C4-2B (cell line): ENCODE measurements at regions not wholly inside any gene's neighbourhood (a gene's known extent, or its start where the extent isn't known, plus 50 kb on each side); places are given as distances from the start of the nearest gene placed in this dataset.

Source experiments
- H3K27ac ChIP-seq: fragments of 450-650 bp; 2 replicates; pipeline ENCODE4 v1.5.1; 2017
- ZFX ChIP-seq: fragments of 450-650 bp; IDR thresholded peaks from 2 replicates; pipeline ENCODE4 v1.6.1; 2017
- TF ChIP-seq, protein P1 (sequence below): fragments of 450-650 bp; conservative IDR thresholded peaks from 2 replicates; pipeline ENCODE4 v1.5.1; 2017; ENCODE audit warnings: mild to moderate bottlenecking

DNA sequence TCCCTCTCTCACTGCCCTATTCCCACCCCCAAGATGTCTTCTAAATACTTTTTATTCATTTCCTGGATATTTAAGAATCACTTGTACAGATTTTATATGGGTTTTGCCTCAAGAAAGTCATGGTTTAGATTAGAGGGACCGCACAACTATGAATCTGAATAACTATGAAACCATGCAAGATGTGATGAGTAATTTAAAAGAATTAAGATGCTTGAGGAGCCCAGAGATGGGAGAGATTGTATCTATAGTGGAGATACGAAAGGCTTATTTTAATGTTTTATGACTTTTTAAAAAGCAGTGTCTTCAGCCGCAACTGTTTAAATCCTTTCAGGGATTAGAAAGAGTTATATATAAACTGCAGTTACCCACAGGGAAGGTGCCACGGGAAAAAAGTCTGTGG lies 324.1 kb downstream of the LPIN1 start:
- TF ChIP-seq ZFX: no peak
- TF ChIP-seq, protein P1, sequence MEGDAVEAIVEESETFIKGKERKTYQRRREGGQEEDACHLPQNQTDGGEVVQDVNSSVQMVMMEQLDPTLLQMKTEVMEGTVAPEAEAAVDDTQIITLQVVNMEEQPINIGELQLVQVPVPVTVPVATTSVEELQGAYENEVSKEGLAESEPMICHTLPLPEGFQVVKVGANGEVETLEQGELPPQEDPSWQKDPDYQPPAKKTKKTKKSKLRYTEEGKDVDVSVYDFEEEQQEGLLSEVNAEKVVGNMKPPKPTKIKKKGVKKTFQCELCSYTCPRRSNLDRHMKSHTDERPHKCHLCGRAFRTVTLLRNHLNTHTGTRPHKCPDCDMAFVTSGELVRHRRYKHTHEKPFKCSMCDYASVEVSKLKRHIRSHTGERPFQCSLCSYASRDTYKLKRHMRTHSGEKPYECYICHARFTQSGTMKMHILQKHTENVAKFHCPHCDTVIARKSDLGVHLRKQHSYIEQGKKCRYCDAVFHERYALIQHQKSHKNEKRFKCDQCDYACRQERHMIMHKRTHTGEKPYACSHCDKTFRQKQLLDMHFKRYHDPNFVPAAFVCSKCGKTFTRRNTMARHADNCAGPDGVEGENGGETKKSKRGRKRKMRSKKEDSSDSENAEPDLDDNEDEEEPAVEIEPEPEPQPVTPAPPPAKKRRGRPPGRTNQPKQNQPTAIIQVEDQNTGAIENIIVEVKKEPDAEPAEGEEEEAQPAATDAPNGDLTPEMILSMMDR: no peak
- H3K27ac ChIP-seq: no peak overlapping the region

DNA sequence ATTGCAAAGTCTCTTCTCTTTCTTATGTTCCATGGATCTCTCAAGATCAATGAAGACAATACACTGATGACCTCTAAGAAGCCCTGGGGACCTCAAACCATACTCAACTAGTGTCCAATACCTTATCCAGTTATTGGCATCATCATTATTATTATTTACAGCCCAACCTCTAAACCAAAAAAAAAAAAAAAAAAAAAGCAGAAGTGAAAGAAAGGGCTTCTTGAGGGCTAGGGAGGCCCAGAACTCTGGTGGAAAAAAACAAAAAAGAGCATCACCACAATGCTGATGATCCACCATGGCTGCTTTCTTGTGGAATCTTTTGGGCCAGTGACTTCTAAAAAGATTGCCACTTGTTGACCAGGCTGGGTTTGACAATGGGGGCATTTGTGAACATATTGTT lies 324.9 kb downstream of the LPIN1 start:
- H3K27ac ChIP-seq: no peak overlapping the region
- TF ChIP-seq, protein P1: no peak
- TF ChIP-seq ZFX: no peak

DNA sequence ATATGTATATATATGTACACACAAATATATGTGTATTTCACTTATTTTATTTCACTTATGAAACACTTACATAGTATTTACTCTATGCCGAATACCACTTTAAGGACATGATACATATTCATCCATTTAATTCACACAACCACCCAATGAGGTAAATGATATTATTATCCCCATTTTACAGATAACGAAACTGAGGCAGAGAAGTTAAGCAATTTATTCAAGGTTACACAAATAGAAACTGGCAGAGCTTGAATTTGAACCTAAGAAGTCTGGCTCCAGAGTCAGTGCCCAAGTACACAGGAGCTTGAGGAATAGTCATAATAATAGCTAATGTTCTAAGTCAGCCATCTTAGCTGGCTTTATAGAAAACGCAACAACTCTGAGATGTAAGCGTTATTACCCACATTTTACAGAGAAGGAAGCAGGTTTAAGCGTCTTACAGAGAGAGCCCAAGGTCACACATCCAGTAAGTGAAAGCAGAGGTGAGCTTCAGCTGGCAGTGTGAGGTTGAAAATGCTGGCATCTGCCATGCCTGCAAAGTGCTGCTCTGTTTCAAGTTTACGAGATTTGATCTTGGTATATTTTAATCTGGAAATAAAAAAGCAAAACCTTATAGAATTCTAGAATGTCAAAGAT lies 326.9 kb downstream of the LPIN1 start:
- TF ChIP-seq, protein P1: no peak
- no peak for TF ChIP-seq ZFX
- no peak overlapping the region for H3K27ac ChIP-seq

DNA sequence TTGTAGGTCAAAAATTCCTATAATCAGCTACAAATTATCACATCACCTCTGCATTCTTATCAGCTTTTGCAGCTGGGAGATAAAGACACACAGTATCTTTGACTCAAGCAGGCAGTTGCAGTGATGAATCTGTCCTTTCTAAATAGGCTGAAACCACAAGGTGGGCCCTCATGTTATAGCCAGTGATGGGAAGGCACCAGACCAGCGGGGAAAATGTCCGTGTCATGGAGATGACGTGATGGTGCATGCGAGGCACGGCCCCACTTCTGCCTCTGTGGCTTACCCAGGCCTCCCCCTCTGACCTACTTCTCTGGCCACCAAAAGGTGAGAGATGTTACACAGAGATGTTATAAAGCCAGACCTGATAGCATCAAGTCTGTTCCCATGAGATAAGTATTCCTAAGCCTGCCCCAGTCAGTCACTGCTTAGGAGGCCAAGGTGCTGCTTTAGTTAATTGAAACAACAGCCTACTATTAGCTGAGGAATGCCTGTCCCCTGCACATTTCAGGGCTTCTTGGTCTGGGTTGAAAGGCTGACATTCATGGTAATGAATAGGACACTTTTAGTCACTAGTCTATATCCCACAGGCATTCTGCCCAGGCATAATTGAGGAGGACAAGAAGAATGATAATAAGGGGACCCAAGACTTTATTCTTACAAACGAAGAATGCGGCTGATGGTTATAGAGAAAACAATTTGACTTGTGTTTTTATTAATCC lies 327.9 kb downstream of the LPIN1 start:
- TF ChIP-seq, protein P1: no peak
- no peak for TF ChIP-seq ZFX
- no peak overlapping the region for H3K27ac ChIP-seq

DNA sequence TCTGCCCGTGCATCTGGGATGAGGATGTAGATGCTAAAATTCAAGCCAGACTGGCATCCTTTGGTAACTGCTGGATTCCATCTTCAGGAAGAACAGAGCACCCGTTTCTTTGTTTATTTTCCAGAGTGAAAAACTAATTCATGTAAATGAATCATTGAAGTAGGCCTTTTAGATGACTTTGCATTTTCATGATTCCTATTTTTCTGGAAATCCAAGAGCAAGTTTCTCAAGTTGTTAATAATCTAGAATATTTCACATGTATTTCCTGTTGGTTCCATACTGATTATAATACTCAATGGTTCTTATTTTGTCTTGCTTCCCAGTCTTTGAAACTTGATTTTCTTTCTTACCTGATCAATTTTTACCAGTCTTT lies 328.4 kb downstream of the LPIN1 start:
- TF ChIP-seq, protein P1: no peak
- no peak for TF ChIP-seq ZFX
- H3K27ac ChIP-seq: no peak overlapping the region

DNA sequence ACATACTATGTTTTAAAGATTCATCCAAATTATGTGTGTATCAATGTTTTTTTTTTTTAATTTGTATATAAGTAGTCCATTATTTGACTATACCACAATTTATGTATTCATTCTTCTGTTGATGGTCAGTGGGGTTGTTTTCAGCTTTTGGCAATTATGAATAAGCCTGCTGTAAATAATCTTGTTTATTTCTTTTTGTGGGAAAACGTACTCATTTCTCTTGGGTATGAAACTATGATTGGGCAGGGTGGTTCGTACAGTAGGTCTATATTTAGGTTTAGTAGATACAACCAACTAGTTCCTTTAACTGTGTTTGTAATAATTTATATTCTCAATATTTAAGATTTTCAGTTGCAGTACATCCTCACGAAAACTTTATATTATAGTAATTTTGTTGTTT lies 329.2 kb downstream of the LPIN1 start:
- H3K27ac ChIP-seq: no peak overlapping the region

DNA sequence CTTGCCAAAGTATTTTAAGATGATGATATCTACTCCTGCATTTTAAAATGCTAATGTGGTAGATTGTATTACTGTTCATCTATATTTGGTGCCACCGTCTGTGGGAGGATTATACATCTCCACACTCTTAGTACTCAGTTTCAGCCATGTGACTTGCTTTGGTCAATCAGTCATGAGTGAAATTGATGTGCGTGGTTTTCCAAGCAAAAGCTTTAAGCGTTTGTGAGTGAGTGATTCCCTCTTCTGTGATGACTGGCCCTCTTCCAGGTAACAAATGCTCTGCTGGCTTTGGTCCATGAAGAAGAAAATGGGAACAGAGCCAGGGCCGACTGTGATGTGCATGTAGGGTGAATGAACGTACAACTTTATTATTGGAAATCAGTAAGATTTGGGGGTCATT lies 330.4 kb downstream of the LPIN1 start:
- TF ChIP-seq, protein P1: no peak
- no peak for TF ChIP-seq ZFX
- no peak overlapping the region for H3K27ac ChIP-seq

More for the DNA sequence above, 329.2 kb downstream of the LPIN1 start:
- no peak for TF ChIP-seq ZFX
- TF ChIP-seq, protein P1: no peak
